Effector CD4-positive, alpha-beta T cell (primary cell): ENCODE measurements at regions not wholly inside any gene's neighbourhood (a gene's known extent, or its start where the extent isn't known, plus 50 kb on each side); places are given as distances from the start of the nearest gene placed in this dataset.

Source experiments
- DNase-seq: peaks from one replicate; pipeline ENCODE4 v3.0.0-alpha.2; 2020

DNA sequence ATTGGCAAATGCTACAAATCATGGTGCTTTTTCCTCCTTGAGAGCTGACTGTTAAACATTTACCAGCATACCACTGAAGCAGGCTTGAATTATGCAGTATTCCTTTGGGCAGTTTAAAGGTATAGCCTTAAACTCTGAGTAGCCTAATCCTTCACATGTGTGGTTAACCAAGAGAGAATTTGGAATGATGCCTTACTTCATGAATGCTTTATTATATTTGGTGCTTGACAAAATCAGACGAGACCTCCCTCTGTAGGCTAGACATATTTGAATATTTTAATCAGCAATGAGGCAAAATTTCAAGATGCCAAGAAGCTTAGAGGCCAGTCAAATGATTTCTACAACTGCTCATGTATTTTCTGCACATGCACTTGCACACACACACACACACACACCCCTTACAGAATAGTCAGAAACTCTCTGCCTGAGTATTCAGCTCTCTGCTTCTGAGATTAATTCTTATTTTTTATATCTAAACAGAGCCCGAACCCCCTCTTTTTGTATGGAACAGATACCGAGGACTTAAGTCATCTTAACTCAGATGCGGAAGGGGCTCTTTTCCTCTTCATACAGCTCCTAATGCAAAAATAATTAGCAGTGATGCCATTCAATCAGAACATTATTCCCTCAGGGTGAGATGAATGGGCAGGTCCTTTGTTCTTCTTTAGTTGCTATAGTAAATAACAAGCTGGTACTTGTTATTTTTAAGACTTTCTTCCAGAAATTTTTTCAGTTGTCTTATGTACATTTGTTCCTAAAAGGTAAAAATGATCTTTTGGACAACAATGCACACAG lies 195.5 kb upstream of the TMC3 start:
- no peak for DNase-seq

DNA sequence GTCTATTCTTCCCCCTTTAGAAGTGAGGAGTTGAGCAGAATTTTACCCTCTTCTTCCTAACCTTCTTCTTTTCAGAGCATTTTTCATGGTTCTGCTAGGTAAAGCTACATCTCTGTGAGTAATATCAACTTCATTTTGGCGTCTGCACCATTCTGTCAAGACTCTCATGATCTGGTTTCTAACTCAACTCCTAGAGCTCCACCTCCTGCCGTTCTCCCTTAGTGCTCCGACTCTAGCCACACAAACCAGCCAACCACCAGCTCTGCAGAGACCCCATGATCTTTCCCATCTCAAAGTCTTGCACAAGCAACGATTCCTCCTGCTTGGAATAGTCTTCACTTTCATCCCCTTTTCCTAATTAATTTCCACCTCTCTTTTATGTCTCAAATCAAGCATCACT lies 193.9 kb upstream of the TMC3 start:
- no peak for DNase-seq

DNA sequence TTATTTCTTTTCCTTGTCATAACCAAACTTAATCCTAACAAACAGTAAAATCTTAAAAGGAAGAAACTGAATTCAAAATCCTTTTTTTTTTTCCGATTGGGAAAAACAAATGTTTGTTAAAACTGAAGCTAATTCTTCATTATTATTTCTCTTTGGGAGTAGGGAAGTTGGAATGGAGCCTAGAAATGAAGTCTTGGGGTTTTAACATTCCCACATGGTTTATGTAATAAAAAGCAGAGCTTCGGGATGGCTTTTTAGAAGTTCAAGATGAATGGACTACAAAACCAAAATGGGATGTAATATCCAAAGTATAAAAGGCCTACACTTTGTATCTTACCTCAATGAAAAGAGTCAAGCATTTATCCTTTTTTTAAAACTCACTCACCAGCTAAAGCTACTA lies 189.0 kb upstream of the TMC3 start:
- no peak for DNase-seq

DNA sequence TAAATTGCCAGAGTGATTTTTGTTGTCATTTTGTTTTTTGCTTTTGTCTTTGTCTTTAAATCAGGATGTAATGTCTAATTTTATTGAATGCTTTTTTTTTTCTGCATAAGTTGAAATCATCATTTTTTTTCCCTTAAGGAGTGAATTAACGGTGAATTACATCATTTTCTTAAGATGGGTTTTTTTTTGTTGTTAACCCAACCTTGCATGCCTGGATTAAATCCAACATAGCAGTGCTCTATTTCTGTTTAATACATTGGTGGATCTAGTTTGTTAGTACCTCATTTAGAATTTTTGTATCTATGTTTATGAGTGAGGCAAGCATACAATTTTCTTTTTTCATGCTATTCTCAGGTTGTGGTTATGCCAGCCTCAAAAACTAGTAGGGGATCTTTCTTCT lies 186.4 kb upstream of the TMC3 start:
- DNase-seq: no peak

DNA sequence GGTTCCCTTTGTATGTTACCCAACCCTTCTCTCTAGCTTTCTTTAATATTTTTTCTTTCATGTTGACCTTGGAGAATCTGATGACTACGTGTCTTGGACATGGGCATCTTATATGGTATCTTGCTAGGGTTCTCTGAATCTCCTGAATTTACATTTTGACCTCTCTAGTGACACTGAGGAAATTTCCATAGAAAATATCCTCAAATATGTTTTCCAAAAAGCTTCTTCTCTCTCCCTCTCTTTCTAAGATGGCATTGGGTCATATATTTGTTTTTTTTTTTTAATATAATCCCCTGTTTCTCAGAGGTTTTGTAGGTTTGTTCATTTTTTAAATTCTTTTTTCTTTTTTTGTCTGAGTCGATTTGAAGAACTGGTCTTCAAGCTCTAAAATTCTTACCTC lies 184.0 kb upstream of the TMC3 start:
- DNase-seq: no peak

DNA sequence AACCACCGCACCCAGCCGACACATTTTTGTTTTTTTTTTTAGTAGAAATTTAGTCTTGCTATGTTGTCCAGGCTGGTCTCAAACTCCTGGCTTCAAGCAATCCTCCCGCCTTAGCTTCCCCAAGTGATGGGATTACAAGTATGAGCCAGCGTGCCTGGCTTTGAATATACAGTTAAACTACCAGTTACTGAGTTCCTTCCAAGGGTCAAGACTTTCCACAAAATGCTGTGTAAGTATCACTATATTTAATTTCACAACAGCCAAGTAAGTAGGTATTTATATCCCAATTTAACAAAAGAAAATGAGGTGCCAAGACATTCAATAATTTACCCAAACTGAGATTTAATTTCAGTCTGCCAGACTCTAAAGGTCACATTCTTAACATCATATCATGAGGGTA lies 181.3 kb upstream of the TMC3 start:
- DNase-seq: no peak

DNA sequence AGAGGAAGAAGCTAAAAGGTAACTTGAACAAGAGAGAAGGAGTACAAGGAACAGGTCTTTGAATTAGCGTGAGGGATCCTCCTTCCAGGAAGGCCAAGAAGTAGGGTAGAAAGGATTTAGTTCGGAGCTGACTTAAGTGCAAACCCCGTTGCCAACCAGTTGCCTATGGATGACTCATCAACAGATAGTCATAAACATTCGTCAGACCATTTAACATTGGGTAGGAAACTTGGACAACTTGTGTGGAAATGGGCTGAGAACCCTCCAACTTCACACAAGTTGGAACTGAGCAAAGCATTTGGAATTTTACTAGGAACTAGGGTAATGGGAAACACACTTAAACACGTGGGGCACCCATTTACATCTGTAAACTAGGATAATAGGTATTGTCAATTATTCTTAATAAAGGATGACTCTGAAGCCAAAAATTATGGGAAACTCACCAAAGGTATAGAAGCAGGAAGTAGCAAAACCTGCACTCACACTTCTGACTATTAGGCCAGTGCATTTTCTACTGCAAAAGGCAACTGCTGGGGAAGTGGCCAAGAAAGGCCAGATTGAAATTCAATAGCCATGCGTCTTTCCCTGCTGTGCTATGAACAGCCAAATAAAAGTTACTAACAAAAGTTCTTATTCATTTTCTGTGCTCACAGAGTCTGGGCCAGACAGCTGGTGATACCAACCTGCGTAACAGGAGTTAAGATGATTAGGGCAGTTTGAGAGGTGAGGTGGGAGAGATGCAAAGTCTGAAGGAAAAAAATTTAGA lies 174.5 kb upstream of the TMC3 start:
- no peak for DNase-seq

DNA sequence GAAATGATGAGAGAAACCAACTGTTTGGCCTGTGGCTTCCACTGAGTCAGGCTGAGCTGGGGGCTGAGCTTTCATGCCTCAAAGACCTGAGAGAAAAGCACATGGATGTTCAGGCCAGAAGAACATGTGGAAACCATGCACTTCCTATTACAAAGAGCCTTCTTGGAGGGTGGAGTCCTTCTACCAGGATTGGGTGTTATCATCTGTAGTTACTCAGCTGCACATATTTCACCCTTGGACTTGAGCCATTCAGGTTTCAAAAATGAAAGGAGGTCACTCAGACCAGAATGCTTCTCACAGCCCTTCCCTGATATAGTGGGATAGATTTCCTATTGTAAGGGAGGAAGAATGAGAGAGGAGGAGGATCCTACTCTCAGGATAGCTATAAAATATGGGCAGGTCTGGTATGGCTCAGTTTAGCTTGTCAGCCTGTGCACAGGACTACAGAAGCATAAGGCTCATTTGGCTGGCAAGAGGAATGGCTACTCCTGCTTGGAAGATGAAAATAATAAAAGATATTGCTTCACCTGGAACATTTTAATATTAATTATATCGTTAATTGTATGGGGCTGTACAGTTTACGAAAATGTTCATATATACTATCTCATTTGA lies 173.6 kb upstream of the TMC3 start:
- DNase-seq: no peak

DNA sequence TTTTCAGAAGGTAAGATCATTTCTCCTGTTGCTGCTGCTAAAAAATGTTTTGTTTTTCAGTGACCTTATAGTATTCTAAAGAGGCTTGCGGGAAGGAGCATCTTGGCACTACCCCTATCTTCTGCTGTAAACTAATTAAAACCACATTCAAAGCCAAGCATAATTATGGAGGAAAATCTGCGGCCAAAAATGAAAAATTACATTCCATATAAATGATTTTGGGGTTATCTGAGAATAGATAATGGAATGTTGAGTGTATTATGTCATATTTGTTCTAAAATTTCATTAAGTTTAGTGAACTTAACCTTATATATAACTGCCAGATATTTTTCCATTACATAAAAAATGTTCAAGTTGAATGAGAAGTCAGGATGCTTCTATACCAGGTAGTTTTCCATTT lies 170.4 kb upstream of the TMC3 start:
- no peak for DNase-seq

DNA sequence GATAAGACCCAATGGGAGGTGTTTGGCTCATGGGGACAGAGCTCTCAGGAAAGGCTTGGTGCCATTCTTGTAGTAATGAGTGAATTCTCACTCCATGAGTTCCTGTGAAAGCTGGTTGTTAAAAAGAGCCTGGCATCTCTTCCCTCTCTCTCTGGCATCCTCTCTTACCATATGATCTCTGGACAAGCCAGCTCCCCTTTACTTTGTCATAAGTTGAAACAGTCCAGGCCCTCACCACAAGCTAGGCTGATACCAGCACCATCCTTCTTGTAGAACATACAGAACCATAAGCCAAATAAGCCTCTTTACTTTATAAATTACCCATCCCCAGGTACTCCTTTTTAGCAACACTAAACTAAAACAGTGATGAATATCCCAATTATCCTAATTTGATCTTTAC lies 166.9 kb upstream of the TMC3 start:
- DNase-seq: no peak

DNA sequence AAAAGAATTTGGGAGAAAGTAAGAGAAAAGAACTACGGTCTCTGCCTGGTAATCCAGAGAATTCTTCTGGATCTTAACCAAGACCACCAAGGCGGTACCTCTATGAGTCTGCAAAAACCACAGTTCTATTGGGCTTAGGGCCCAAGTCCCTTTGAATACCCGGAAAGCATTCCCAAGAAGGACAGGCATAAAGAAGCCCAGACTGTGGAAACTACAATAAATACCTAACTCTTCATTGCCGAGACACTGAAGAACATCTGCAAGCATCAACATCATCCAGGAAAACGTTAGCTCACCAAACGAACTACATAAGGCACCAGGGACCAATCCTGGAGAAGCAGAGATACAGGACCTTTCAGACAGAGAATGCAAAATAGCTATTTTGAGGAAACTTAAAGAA lies 162.3 kb upstream of the TMC3 start:
- no peak for DNase-seq

DNA sequence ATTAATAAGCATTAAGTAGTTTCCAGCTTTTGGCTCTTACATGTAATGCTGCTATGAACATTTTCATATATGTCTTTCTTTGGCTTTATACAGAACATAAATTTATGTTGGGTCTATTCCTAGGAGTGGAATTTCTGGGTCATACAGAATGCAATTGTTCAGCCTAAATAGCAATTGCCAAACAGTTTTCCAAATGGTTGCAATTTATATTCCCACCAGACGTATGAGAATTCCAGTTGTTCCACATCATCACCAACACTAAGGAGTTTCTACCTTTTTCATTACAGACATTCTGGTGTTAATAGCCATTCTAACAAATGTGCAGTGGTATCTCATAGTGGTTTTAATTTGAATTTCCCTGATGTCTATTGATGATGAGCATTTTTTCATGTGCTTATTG lies 160.1 kb upstream of the TMC3 start:
- DNase-seq: no peak

DNA sequence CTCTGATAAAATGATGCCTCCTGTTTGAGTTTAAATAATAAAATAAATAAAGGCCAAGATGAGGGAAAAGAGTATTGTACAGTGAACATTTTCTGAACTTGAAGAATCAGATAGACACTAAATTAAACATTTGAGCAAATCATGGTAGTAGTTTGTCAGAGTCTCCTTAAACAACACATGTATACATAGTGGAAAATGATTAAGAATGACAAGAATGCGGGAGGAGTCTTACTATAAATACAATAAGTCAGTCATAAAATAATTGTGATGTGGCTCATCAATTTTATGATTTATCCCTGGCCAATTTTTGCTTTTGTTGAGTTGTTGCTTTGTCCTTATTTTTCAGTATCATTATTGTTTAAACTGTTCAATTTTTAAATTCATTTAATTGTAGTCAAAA lies 158.0 kb upstream of the TMC3 start:
- no peak for DNase-seq

DNA sequence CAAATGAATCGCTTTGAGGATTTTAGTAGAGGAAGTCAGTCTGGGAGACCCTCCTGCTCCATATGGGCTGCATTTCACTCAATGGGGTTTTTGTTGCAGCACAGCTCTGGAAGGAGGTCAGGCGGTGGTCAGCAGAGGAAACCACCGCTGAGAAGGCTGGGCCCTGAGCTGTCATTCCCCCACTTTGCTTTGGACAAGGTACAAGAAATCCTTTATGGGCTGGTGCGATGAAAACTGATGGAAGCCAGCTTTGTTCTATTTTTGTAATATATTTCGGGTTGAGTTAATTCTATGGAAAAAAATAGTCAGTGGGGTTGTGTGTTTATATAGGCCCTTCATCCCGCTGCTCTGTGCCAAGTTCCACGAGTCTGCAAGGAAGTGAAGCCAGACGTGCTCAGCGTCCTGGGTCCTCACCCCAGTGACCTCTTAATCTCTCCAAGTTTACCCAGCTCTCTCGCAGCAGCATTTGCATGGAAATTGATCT lies 157.1 kb upstream of the TMC3 start:
- no peak for DNase-seq

DNA sequence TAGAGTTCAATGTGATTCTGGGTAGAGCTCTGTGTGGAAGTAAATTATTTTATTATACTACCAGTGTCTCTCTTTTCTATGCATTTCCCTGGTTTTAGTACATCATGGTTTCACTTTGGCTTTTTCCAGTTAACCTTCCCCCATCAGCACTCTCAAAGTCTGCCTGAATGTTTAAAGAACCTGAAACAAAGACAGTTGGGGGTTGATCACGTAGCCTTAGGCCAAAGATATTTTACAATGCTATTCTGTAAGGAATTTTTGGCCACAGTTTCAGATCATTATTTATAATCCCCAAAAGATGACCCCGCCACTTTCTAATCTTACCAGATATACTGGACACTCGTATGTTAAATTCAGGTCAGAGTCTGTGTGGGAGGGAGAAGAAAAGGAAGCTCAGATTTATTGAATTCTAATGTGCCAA lies 156.3 kb upstream of the TMC3 start:
- no peak for DNase-seq

DNA sequence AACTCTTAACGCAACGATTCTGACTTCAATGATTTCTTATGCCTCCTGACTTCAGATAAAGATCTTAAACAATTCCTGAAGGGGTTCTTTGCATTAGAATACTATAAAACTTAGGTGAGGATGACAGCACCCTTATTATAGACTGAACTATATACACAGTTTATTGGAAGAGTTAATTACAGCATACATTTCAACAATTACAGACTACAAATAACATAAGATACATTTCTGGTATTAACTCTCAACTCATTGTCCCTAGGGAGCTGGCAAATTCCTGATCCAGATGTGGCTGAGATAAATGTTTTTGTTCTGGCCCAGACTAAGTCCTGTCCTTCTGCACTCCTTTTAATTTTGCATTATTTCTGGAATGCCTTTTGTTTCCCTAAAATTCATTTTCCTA lies 155.5 kb upstream of the TMC3 start:
- no peak for DNase-seq

DNA sequence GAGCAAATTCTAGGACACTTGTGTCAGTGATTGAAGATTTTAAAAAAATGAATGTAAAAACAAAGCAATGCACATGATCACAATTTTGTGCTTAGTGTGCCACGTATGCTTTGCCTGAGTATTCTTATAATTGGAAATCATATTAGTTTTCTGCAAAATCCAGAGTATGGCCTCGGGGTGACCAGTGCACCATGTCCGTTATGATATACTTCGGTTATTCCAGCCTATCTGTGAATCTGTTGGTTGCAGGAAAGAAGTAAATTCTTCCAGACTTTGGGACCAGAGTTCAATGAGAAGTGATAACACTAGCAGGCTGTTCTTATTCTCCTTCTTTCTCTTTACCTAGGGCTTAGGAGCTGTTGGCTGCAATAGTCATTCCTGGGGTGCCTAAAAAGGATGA lies 152.0 kb upstream of the TMC3 start:
- no peak for DNase-seq

DNA sequence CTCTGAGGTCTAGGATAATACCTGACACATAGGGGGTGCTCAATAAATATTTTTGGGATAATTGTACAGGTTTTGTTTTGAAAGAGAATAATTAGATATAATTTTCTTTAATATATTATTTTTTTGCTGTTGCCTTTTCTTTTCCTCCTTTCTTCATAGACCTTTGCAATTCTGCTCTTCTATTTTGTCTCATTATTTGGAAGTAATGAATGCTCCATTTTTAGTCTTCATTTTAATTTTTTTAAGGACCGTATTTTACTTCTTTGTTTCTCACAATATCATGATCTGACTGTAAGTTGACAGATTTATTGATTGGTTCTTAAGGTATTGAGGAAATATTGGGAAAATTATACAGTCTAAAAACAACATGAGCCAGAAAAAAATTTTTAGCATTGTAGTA lies 150.5 kb upstream of the TMC3 start:
- DNase-seq: no peak

DNA sequence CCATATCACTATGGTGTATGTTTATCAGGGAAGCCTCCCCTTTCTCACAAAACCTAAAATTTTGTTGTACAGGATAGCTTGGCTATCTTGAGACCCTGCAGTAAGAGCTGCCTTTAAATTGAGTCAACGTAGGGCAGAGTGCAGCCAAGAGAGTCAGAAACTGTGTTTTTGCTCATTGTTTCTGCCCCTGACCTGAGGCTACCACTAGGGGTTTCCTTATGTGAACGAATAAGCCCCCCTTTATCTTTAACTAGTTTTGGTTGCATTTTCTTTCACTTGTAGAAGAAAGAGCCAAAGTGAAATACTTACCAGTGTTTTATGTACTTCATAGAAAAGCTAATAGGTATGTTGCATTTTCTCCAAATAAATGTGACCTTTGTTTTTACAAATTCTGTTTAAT lies 149.9 kb upstream of the TMC3 start:
- no peak for DNase-seq

DNA sequence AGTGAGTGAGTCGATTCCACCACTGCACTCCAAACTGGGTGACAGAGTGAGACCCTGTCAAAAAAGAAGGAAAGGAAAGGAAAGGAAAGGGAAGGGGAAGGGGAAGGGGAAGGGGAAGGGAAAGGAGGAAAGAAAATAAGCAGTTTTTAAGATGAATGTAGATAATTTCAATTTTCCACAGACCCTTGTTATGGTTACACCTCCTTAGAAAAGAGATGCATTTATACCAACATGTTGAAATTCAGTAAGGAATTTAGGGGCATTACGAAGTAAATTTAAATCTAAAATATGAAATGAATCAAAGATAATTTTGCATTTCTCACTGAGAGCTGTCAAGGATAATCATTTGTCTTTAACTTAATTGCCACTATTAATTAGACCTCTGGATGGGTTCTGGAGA lies 146.5 kb upstream of the TMC3 start:
- DNase-seq: no peak

DNA sequence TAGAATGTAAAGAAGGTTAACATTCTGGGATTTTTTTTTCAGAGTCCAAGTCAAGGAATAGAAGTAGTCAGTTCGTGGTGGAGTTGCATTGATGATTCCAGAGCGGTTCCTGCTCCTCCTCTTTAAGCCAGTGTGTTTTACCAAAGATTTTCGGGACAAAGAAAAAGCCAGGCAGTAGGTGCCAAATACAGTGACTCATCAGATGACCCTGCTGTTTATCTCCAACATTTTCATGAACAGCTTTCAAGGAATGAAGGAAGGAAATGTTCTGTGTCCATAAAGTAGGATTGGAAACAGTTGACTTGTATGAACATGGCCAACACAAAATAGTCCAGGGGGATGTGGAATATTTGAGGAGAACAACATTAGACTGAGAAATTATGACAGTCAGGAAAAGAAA lies 142.4 kb upstream of the TMC3 start:
- no peak for DNase-seq

DNA sequence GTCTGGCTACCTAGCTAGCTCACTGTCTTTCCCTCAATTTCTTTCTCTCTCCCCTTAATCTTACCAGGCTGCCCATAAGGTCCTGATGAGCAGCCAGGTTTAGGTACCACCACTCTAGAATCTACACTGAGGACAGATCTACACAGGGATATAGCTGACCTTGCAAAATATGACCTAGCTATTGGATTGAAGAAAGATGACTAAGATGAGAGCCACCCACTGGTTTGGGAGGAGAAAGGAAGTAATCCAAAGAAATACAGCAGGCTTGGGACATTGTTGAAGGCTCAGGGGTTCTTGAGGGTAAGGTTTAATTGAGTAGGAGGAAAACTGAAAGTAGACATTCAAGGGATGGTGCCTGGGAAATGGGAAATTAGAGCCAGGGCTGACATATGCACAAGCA lies 142.0 kb upstream of the TMC3 start:
- DNase-seq: no peak

DNA sequence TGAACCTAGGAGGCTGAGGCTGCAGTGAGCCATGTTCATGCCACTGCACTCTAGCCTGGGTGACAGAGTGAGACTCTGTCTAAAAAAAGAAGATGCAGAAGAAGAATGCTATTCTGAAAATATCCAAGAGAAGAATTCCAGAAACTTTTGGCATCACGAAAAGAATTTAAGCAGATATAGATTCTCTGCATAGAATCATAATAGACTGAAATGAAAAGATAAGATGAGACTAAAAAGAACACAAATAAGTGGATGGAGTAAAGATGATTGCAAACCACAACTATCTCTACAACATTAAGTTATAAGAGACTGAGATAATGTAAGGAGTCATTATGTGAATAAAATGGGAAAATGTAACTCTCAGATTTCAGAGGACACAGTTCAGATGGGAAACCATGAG lies 140.7 kb upstream of the TMC3 start:
- no peak for DNase-seq

DNA sequence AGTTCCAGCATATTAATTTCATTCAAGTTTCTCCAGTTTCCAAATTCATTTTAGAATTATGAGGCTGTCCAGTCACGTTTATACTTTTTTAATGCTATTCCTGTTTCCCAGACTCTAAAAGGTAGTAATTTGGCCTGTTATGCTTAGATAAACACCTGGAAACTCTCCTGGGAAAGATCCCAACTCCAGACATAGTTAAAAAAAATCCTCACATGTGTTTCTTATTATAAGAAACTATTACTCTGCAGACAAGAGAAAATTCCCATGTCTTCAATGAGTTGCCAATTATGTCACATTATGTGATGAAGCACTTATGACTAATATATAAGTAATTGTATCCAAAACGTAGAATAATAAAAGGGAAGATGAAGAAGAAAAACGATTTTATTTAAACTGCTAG lies 137.1 kb upstream of the TMC3 start:
- no peak for DNase-seq
